H1 (cell line): ENCODE measurements at regions not wholly inside any gene's neighbourhood (a gene's known extent, or its start where the extent isn't known, plus 50 kb on each side); places are given as distances from the start of the nearest gene placed in this dataset.

Experiments
- CTCF ChIA-PET: fragments of 300-600 bp; sonication (Branson Sonifier 250); formaldehyde crosslinking; loops from one replicate; lab custom pipeline; 2021; ENCODE audit not compliant: partially characterized antibody; lab: Charles Lee
- POLR2A ChIA-PET: fragments of 300-600 bp; sonication (Branson Sonifier 250); formaldehyde crosslinking; loops from one replicate; lab custom pipeline; 2021; ENCODE audit warnings: inconsistent platforms; ENCODE audit not compliant: partially characterized antibody; lab: Charles Lee
- DNase-seq, 2 experiments: peaks; one replicate each; pipeline versions ENCODE4 v3.0.0 to v3.0.0-alpha.2; 2010 to 2022; ENCODE audit warnings: low spot score in 2 of 2, low read depth in 1 of 2, mixed read lengths in 1 of 2
- FAIRE-seq: peaks from 2 replicates; lab custom pipeline; 2011; peaks lifted over from hg19 to GRCh38; lab: Jason Lieb, UNC
- H2AFZ ChIP-seq: 2 replicates; pipeline ENCODE4 v1.8.1; 2012; ENCODE audit warnings: low read length, inconsistent platforms
- H2AK5ac ChIP-seq: 2 replicates; pipeline ENCODE4 v1.6.1; 2013; ENCODE audit warnings: low read depth, low read length
- H2BK120ac ChIP-seq: replicated peaks from 2 replicates; pipeline ENCODE3; 2013; ENCODE audit warnings: low read depth, low read length, inconsistent platforms
- H2BK12ac ChIP-seq: 2 replicates; pipeline ENCODE4 v1.6.1; 2013; ENCODE audit warnings: low read depth, low read length
- H2BK15ac ChIP-seq: 2 replicates; pipeline ENCODE4 v1.6.1; 2013; ENCODE audit warnings: low read length
- H2BK20ac ChIP-seq: 2 replicates; pipeline ENCODE4 v1.6.1; 2013; ENCODE audit warnings: low read length
- H2BK5ac ChIP-seq: 2 replicates; pipeline ENCODE4 v1.6.1; 2013; ENCODE audit warnings: low read depth, low read length
- H3K14ac ChIP-seq: 2 replicates; pipeline ENCODE4 v1.6.1; 2013; ENCODE audit warnings: inconsistent platforms; ENCODE audit not compliant: insufficient read length
- H3K18ac ChIP-seq: 2 replicates; pipeline ENCODE4 v1.6.1; 2013; ENCODE audit warnings: low read length; ENCODE audit errors: extremely low read depth
- H3K23ac ChIP-seq: 2 replicates; pipeline ENCODE4 v1.6.1; 2013; ENCODE audit warnings: inconsistent platforms; ENCODE audit not compliant: insufficient read length
- H3K23me2 ChIP-seq: 2 replicates; pipeline ENCODE4 v1.6.1; 2013; ENCODE audit warnings: low read depth, low read length
- H3K27ac ChIP-seq: 2 replicates; pipeline ENCODE4 v1.6.1; 2011; ENCODE audit warnings: low read depth, low read length, inconsistent platforms
- H3K27me3 ChIP-seq, 4 experiments: replicated peaks in 1 of 4; 1 replicate in 1 of 4; 2 replicates in 3 of 4; pipeline versions ENCODE4 v1.6.1 to v1.8.1; 2011 to 2013; ENCODE audit warnings: low read length in 3 of 4, mild to moderate bottlenecking in 3 of 4, inconsistent platforms in 2 of 4, mixed read lengths in 2 of 4, moderate library complexity in 1 of 4; ENCODE audit not compliant: control insufficient read depth in 3 of 4, insufficient read depth in 3 of 4; ENCODE audit errors: extremely low read depth in 1 of 4
- H3K36me3 ChIP-seq, 4 experiments: 2 replicates each; pipeline versions ENCODE4 v1.6.1 to v1.8.1; 2011 to 2013; ENCODE audit warnings: mild to moderate bottlenecking in 4 of 4, low read length in 3 of 4, moderate library complexity in 2 of 4, control low read depth in 1 of 4, inconsistent platforms in 1 of 4; ENCODE audit not compliant: insufficient read depth in 4 of 4, control insufficient read depth in 2 of 4
- H3K4ac ChIP-seq: replicated peaks from 2 replicates; pipeline ENCODE3; 2013; ENCODE audit warnings: low read length, low read depth, mixed read lengths, inconsistent platforms; ENCODE audit not compliant: insufficient read length
- H3K4me1 ChIP-seq, 4 experiments: replicated peaks in 1 of 4; 1 replicate in 1 of 4; 2 replicates in 3 of 4; pipeline versions ENCODE4 v1.6.1 to v1.8.1; 2011 to 2013; ENCODE audit warnings: low read length in 3 of 4, inconsistent platforms in 2 of 4, mixed read lengths in 1 of 4; ENCODE audit not compliant: insufficient read depth in 4 of 4, control insufficient read depth in 3 of 4
- H3K4me2 ChIP-seq, 2 experiments: 2 replicates each; pipeline versions ENCODE4 v1.6.1 to v1.8.1; 2011 to 2013; ENCODE audit warnings: low read depth in 2 of 2, low read length in 2 of 2, control low read depth in 1 of 2, inconsistent platforms in 1 of 2, mild to moderate bottlenecking in 1 of 2; ENCODE audit not compliant: insufficient read depth in 1 of 2
- H3K4me3 ChIP-seq, 4 experiments: fragments of 200-600, 300-600 bp in 1 of 4; sonication (generic), shearing (Covaris generic), sonication (Bioruptor Twin) in 1 of 4; 2 replicates each; pipeline versions ENCODE4 v1.5.1 to v1.8.1; 2011 to 2016; ENCODE audit warnings: low read length in 4 of 4, low read depth in 3 of 4, control low read depth in 2 of 4, inconsistent platforms in 2 of 4, mild to moderate bottlenecking in 2 of 4, mixed read lengths in 1 of 4, moderate library complexity in 1 of 4; ENCODE audit not compliant: insufficient read depth in 2 of 4; ENCODE audit errors: extremely low read depth in 1 of 4
- H3K56ac ChIP-seq: replicated peaks from 2 replicates; pipeline ENCODE3; 2013; ENCODE audit warnings: low read depth, mild to moderate bottlenecking, mixed read lengths, low read length, inconsistent platforms; ENCODE audit not compliant: insufficient read length
- H3K79me1 ChIP-seq: 2 replicates; pipeline ENCODE4 v1.6.1; 2013; ENCODE audit warnings: low read depth, low read length, control low read depth
- H3K79me2 ChIP-seq, 2 experiments: 2 replicates each; pipeline versions ENCODE4 v1.6.1 to v1.8.1; 2012 to 2013; ENCODE audit warnings: low read length in 2 of 2, mild to moderate bottlenecking in 2 of 2, inconsistent platforms in 1 of 2; ENCODE audit not compliant: insufficient read depth in 2 of 2, control insufficient read depth in 1 of 2
- H3K9ac ChIP-seq, 4 experiments: replicated peaks in 1 of 4; 1 replicate in 1 of 4; 2 replicates in 3 of 4; pipeline versions ENCODE4 v1.6.1 to v1.8.1; 2011 to 2013; ENCODE audit warnings: low read depth in 3 of 4, low read length in 3 of 4, control low read depth in 2 of 4, mild to moderate bottlenecking in 2 of 4, moderate library complexity in 2 of 4, inconsistent platforms in 1 of 4; ENCODE audit errors: extremely low read depth in 1 of 4
- H3K9me3 ChIP-seq, 2 experiments: 2 replicates each; pipeline versions ENCODE4 v1.6.1 to v1.8.1; 2012 to 2013; ENCODE audit warnings: mild to moderate bottlenecking in 2 of 2, moderate library complexity in 2 of 2, control low read depth in 1 of 2, inconsistent platforms in 1 of 2, low read depth in 1 of 2, low read length in 1 of 2, mixed read lengths in 1 of 2; ENCODE audit not compliant: insufficient read depth in 2 of 2
- H4K20me1 ChIP-seq, 2 experiments: replicated peaks in 1 of 2; 2 replicates each; pipeline versions ENCODE3 to v1.8.1; 2011 to 2013; ENCODE audit warnings: inconsistent platforms in 2 of 2, low read length in 2 of 2, mild to moderate bottlenecking in 1 of 2; ENCODE audit not compliant: insufficient read depth in 2 of 2, control insufficient read depth in 1 of 2
- H4K5ac ChIP-seq: 2 replicates; pipeline ENCODE4 v1.6.1; 2013; ENCODE audit warnings: low read length, low read depth, mixed read lengths, inconsistent platforms; ENCODE audit not compliant: insufficient read length
- H4K8ac ChIP-seq: 2 replicates; pipeline ENCODE4 v1.8.0; 2013; ENCODE audit warnings: mild to moderate bottlenecking, moderate library complexity, low read length, inconsistent platforms; ENCODE audit not compliant: insufficient read depth; ENCODE audit errors: extremely low read depth
- H4K91ac ChIP-seq: replicated peaks from 2 replicates; pipeline ENCODE3; 2013; ENCODE audit warnings: low read length, mixed read lengths, inconsistent platforms; ENCODE audit not compliant: insufficient read length
- BACH1 ChIP-seq: IDR thresholded peaks from 2 replicates; pipeline ENCODE4 v1.6.1; 2012; ENCODE audit warnings: low read length, improper control_type of control experiment
- WGBS, 2 experiments: shearing (Covaris generic) in 1 of 2; methylation state at CpG; one replicate each; pipeline versions ENCODE4 v1.1.6 to v1.1.7; 2013 to 2015; ENCODE audit warnings: low lambda C conversion rate in 2 of 2, mixed read lengths in 2 of 2, inconsistent platforms in 1 of 2, low coverage in 1 of 2, missing lambda C conversion rate in 1 of 2; ENCODE audit not compliant: insufficient replicate concordance in 2 of 2, insufficient coverage in 1 of 2, insufficient read length in 1 of 2; ENCODE audit errors: extremely low coverage in 1 of 2, missing lambda C conversion rate in 1 of 2; 5-methylcytosine and 5-hydroxymethylcytosine counted together

DNA sequence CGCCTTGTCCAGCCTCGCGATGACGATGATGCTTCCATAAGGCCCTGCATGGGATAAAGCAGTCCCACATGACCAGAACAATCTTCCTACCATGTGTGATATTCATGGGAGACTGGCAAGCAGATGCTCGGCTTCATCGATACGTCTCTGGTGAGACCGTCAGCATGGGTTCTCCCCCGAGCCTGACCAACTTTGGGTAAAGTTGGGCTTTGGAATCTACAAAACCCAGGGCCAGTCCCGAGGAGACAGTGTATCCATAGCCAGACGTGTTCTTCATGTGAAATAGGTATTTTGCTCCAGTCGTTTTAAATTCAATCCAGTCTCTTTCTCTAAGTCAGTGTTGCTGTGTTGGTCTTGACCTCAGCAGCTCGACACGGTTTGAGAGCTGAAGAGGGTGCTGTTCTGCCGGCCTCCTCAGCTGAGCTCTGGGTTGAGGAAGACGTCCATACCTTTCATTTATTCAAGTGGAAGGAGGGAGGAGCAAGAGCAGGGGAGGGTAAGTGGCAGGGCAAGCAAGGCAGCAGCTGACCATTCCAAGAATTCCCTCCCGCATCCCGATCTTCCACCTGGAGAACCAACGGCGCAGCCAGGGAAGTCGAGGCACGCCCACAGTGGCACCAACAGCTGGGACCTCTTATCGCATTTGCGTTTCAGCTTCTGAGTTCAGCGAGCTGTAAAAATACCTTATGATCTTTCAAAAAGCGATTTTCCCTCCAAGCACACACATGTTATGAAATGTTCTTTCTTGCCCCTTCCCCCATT lies 64.0 kb upstream of the THBS2 start:
- Histone ChIP-seq H4K5ac (no peak overlapping the region), H3K18ac (no peak overlapping the region), H3K4me2 (no peak overlapping the region), H2BK15ac (no peak overlapping the region), H2BK120ac (no peak overlapping the region), H3K9ac (no peak overlapping the region), H4K20me1 (no peaks in the 10 kb centered on the region), H3K27ac (no peak overlapping the region), H2AK5ac (no peak overlapping the region), H2BK12ac (no peak overlapping the region), H3K79me1 (no peaks in the 10 kb centered on the region), H4K91ac (no peak overlapping the region), H3K9me3 (peaks cover 0 to 3% of the 10 kb centered on the region in 2 experiments; a peak in 1 of 4 replicates), H2BK20ac (no peak overlapping the region), H3K4me1 (no peaks in the 10 kb centered on the region; a peak in 1 of 7 replicates), H3K23me2 (peaks cover 12% of the 10 kb centered on the region; the same call in 1 of the 2 replicates), H2BK5ac (no peak overlapping the region), H3K23ac (no peak overlapping the region), H3K36me3 (no peaks in the 10 kb centered on the region), H3K56ac (no peak overlapping the region), H3K14ac (no peak overlapping the region), H3K79me2 (no peaks in the 10 kb centered on the region), H3K27me3 (no peaks in the 10 kb centered on the region), H3K4ac (no peak overlapping the region), H3K4me3 (no peak overlapping the region), H2AFZ (no peak overlapping the region), H4K8ac (no peak overlapping the region)
- DNase-seq = no peak
- CTCF ChIA-PET = no interaction called here
- WGBS, 2 experiments = 88% methylated on average over 23 of the region's 26 CpGs; no CpG with 5 or more reads in 1 of the 2 experiments
- POLR2A ChIA-PET = no interaction called here
- TF ChIP-seq BACH1 = no peak
- no peak for FAIRE-seq
